ENCODE measurements at regions not wholly inside any gene's neighbourhood (a gene's known extent, or its start where the extent isn't known, plus 50 kb on each side); places are given as distances from the start of the nearest gene placed in this dataset.

DNA sequence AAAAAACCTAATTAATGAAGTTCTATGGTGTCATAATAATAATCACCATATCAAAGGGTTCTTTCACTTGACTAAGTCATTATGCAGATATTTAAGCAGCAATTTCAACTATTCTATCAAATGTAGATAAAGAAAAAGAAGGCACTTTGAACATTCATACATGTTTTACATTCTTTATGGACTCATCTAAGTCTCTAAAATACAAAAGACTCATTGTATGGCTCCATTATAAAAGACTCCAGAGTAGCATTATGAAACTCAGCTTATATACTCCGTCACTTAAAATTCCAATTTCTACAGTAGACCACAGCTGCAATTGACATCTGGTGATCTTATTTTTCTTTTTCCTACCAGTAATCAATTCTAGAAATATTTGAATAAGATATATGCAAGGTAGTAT lies 173.5 kb upstream of the KIF2B start:
- no peak overlapping the region for H3K4me2 ChIP-seq
- H4K20me1 ChIP-seq (ENCODE audit: insufficient read depth): no peaks in the 10 kb centered on the region
- no peaks in the 10 kb centered on the region for H3K9me2 ChIP-seq (ENCODE audit: insufficient read depth)
- TF ChIP-seq, protein P1, sequence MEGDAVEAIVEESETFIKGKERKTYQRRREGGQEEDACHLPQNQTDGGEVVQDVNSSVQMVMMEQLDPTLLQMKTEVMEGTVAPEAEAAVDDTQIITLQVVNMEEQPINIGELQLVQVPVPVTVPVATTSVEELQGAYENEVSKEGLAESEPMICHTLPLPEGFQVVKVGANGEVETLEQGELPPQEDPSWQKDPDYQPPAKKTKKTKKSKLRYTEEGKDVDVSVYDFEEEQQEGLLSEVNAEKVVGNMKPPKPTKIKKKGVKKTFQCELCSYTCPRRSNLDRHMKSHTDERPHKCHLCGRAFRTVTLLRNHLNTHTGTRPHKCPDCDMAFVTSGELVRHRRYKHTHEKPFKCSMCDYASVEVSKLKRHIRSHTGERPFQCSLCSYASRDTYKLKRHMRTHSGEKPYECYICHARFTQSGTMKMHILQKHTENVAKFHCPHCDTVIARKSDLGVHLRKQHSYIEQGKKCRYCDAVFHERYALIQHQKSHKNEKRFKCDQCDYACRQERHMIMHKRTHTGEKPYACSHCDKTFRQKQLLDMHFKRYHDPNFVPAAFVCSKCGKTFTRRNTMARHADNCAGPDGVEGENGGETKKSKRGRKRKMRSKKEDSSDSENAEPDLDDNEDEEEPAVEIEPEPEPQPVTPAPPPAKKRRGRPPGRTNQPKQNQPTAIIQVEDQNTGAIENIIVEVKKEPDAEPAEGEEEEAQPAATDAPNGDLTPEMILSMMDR (conservative IDR thresholded peaks at IDR 0.05): no peak
- no peak for TF ChIP-seq EZH2 (IDR thresholded peaks at IDR 0.05; ENCODE audit: low read depth)
- no peak overlapping the region for H2AFZ ChIP-seq
- CTCF ChIA-PET: no interaction called here
- H3K27me3 ChIP-seq (ENCODE audit: insufficient read depth, low read depth): no peaks in the 10 kb centered on the region
- H3F3A ChIP-seq (ENCODE audit: insufficient read depth, low read depth): no peaks in the 10 kb centered on the region
- no peaks in the 10 kb centered on the region for H3K79me2 ChIP-seq (ENCODE audit: low read depth)
- H3K27ac ChIP-seq: no peak overlapping the region
- no TSS peak for BruUV-seq (replicated peaks)
- no peak overlapping the region for H3K4me3 ChIP-seq
- H3K4me1 ChIP-seq (replicated peaks; ENCODE audit: insufficient read depth): no peaks in the 10 kb centered on the region
- POLR2A ChIA-PET (ENCODE audit: unreplicated experiment): no interaction called here
- H3K36me3 ChIP-seq (ENCODE audit: low read depth): no peaks in the 10 kb centered on the region
- no peaks in the 10 kb centered on the region for H3K9me3 ChIP-seq (ENCODE audit: insufficient read depth, low read depth)
- no peak for DNase-seq
- intact Hi-C loops (cut with micrococcal nuclease; ENCODE audit: unreplicated experiment): no loop called here

DNA sequence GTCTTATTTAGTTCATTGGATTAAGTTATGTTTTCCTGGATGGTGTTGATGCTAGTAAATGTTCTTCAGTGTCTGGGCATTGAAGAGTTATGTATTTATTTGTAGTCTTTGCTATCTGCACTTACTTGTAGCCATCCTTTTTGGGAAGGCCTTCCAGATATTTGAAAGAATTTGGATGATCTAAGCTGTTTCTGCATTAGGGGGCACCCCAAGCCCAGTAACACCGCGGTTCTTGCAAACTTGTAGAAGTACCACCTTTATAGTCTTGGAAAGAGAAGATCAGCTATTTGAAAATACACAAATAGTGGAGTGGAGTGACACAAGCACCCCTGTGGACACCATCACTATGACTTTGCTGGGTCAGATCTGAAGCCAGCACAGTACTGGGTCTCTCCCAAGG lies 175.9 kb upstream of the KIF2B start:
- no peaks in the 10 kb centered on the region for H3F3A ChIP-seq (ENCODE audit: insufficient read depth, low read depth)
- no peaks in the 10 kb centered on the region for H3K36me3 ChIP-seq (ENCODE audit: low read depth)
- no peak overlapping the region for H3K4me2 ChIP-seq
- TF ChIP-seq EZH2 (IDR thresholded peaks at IDR 0.05; ENCODE audit: low read depth): no peak
- TF ChIP-seq, protein P1 (conservative IDR thresholded peaks at IDR 0.05): no peak
- no peaks in the 10 kb centered on the region for H4K20me1 ChIP-seq (ENCODE audit: insufficient read depth)
- no peak for DNase-seq
- no peak overlapping the region for H2AFZ ChIP-seq
- no peaks in the 10 kb centered on the region for H3K4me1 ChIP-seq (replicated peaks; ENCODE audit: insufficient read depth)
- ChIA-PET POLR2A (ENCODE audit: unreplicated experiment) (no interaction called here), CTCF (no interaction called here)
- H3K4me3 ChIP-seq: no peak overlapping the region
- no TSS peak for BruUV-seq (replicated peaks)
- H3K9me3 ChIP-seq (ENCODE audit: insufficient read depth, low read depth): no peaks in the 10 kb centered on the region
- H3K79me2 ChIP-seq (ENCODE audit: low read depth): no peaks in the 10 kb centered on the region
- no peak overlapping the region for H3K27ac ChIP-seq
- intact Hi-C loops (cut with micrococcal nuclease; ENCODE audit: unreplicated experiment): no loop called here
- no peaks in the 10 kb centered on the region for H3K27me3 ChIP-seq (ENCODE audit: insufficient read depth, low read depth)
- H3K9me2 ChIP-seq (ENCODE audit: insufficient read depth): no peaks in the 10 kb centered on the region

DNA sequence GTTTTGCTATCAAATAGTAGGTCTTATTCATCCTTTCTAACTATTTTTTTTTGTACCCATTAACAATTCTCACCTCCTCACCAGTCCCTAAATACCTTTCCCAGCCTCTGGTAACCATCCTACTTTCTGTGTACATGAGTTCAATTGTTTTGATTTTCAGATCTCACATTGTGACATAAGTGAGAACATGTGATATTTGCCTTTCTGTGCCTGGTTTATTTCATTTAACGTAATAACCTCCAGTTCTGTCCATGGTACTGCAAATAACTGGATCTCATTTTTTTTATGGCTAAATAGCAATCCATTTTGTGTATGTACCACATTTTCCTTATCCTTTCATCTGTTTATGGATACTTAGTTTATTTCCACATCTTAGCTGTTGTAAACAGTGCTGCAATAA lies 181.9 kb upstream of the KIF2B start:
- intact Hi-C loops (cut with micrococcal nuclease; ENCODE audit: unreplicated experiment): no loop called here
- Histone ChIP-seq H3K27ac (no peak overlapping the region), H3F3A (ENCODE audit: insufficient read depth, low read depth) (no peaks in the 10 kb centered on the region), H3K4me1 (replicated peaks; ENCODE audit: insufficient read depth) (no peaks in the 10 kb centered on the region), H3K9me3 (ENCODE audit: insufficient read depth, low read depth) (no peaks in the 10 kb centered on the region), H3K79me2 (ENCODE audit: low read depth) (no peaks in the 10 kb centered on the region), H3K36me3 (ENCODE audit: low read depth) (no peaks in the 10 kb centered on the region), H4K20me1 (ENCODE audit: insufficient read depth) (no peaks in the 10 kb centered on the region; the same call in 1 of the 2 replicates), H3K9me2 (ENCODE audit: insufficient read depth) (no peaks in the 10 kb centered on the region), H2AFZ (no peak overlapping the region), H3K4me2 (no peak overlapping the region), H3K27me3 (ENCODE audit: insufficient read depth, low read depth) (no peaks in the 10 kb centered on the region), H3K4me3 (no peak overlapping the region)
- POLR2A ChIA-PET (ENCODE audit: unreplicated experiment): no interaction called here
- CTCF ChIA-PET: no interaction called here
- no TSS peak for BruUV-seq (replicated peaks)
- TF ChIP-seq, protein P1 (conservative IDR thresholded peaks at IDR 0.05): no peak
- TF ChIP-seq EZH2 (IDR thresholded peaks at IDR 0.05; ENCODE audit: low read depth): no peak
- no peak for DNase-seq
